Thymus (tissue), 11 donors: ENCODE measurements at regions not wholly inside any gene's neighbourhood (a gene's known extent, or its start where the extent isn't known, plus 50 kb on each side); places are given as distances from the start of the nearest gene placed in this dataset.

Experiments
- DNase-seq, 9 donors: peaks; one replicate each; pipeline ENCODE4 v3.0.0-alpha.2; 2013; ENCODE audit warnings: low spot score in 9 of 9, low read depth in 6 of 9, missing footprints in 1 of 9
- H3K27ac ChIP-seq, 2 donors: one replicate each; pipeline ENCODE4 v1.5.1; 2013; ENCODE audit warnings: control low read depth in 1 of 2, low read depth in 1 of 2, low read length in 1 of 2, mild to moderate bottlenecking in 1 of 2, moderate library complexity in 1 of 2
- H3K27me3 ChIP-seq, 2 donors: one replicate each; pipeline ENCODE4 v1.5.1; 2013; ENCODE audit warnings: low read length in 1 of 2; ENCODE audit not compliant: control insufficient read depth in 2 of 2, insufficient read depth in 1 of 2
- H3K36me3 ChIP-seq, 2 donors: one replicate each; pipeline ENCODE4 v1.5.1; 2013; ENCODE audit warnings: low read length in 1 of 2, mild to moderate bottlenecking in 1 of 2, moderate library complexity in 1 of 2; ENCODE audit not compliant: control insufficient read depth in 2 of 2, insufficient read depth in 2 of 2
- H3K4me1 ChIP-seq, 2 donors: one replicate each; pipeline ENCODE4 v1.5.1; 2013; ENCODE audit warnings: low read length in 2 of 2; ENCODE audit not compliant: control insufficient read depth in 2 of 2, insufficient read depth in 2 of 2
- H3K4me3 ChIP-seq, 2 donors: one replicate each; pipeline ENCODE4 v1.5.1; 2013; ENCODE audit warnings: low read length in 2 of 2, control low read depth in 1 of 2, mild to moderate bottlenecking in 1 of 2
- H3K9me3 ChIP-seq, 2 donors: one replicate each; pipeline ENCODE4 v1.5.1; 2013; ENCODE audit warnings: low read length in 1 of 2, mild to moderate bottlenecking in 1 of 2; ENCODE audit not compliant: control insufficient read depth in 2 of 2, insufficient read depth in 1 of 2
- WGBS: extraction: QIAGEN DNeasy Blood & Tissue Kit; methylation state at CpG from one replicate; pipeline ENCODE4 v1.1.7; 2013; 5-methylcytosine and 5-hydroxymethylcytosine counted together
- donor health status: healthy.

DNA sequence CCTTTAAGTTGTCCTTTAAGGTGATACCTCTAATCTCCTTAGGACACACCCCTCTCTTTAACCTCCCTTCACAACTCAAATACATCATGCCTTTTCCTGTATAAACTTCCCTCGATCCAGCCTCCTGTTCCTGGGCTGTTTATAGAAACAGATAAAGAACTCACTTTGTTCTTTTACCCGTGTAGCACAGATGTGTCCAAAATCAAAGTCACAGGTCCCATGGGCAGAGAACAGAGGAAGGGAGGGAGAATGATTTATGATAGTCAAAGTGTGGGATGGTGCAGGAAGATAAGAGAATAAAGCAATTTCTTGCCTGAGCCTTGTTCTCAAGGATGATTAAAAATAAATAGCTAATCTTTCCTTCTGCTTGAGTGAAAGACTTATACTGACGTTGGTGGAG lies 50.3 kb upstream of the CABCOCO1 start:
- Histone ChIP-seq H3K27ac (no peak overlapping the region), H3K4me3 (no peak overlapping the region), H3K9me3 (no peaks in the 10 kb centered on the region), H3K4me1 (no peaks in the 10 kb centered on the region), H3K27me3 (no peaks in the 10 kb centered on the region), H3K36me3 (no peaks in the 10 kb centered on the region)
- WGBS, result 37% methylated on average over 3 of the region's 3 CpGs
- no peak for DNase-seq

GRCh38 chr10:61612009-61612408 lies 50.7 kb upstream of the CABCOCO1 start:
- no peak overlapping the region for H3K4me3 ChIP-seq
- 87% methylated on average over 2 of the region's 2 CpGs for WGBS
- H3K9me3 ChIP-seq, result no peaks in the 10 kb centered on the region
- H3K27ac ChIP-seq, result no peak overlapping the region
- no peaks in the 10 kb centered on the region for H3K4me1 ChIP-seq
- H3K36me3 ChIP-seq, result no peaks in the 10 kb centered on the region
- DNase-seq, result no peak
- H3K27me3 ChIP-seq, result no peaks in the 10 kb centered on the region

- H3K4me1 ChIP-seq, result no peaks in the 10 kb centered on the region
- H3K36me3 ChIP-seq, result no peaks in the 10 kb centered on the region
- H3K27ac ChIP-seq, result no peak overlapping the region
- no peaks in the 10 kb centered on the region for H3K9me3 ChIP-seq
- no peak overlapping the region for H3K4me3 ChIP-seq
- DNase-seq, result no peak
- H3K27me3 ChIP-seq, result no peaks in the 10 kb centered on the region
- 97% methylated on average over 1 of the region's 1 CpG for WGBS
Observed at GRCh38 chr10:61609701-61610100, 53.0 kb upstream of the CABCOCO1 start.

GRCh38 chr10:61608255-61609033 lies 54.3 kb upstream of the CABCOCO1 start:
- H3K4me1 ChIP-seq, result no peaks in the 10 kb centered on the region
- WGBS, result 95% methylated on average over 8 of the region's 8 CpGs
- H3K4me3 ChIP-seq, result no peak overlapping the region
- H3K27me3 ChIP-seq, result no peaks in the 10 kb centered on the region
- no peaks in the 10 kb centered on the region for H3K36me3 ChIP-seq
- no peak overlapping the region for H3K27ac ChIP-seq
- DNase-seq, result no peak
- no peaks in the 10 kb centered on the region for H3K9me3 ChIP-seq

GRCh38 chr10:61606959-61607907 lies 55.5 kb upstream of the CABCOCO1 start:
- Histone ChIP-seq H3K9me3 (no peaks in the 10 kb centered on the region), H3K27me3 (no peaks in the 10 kb centered on the region), H3K36me3 (no peaks in the 10 kb centered on the region), H3K27ac (no peak overlapping the region), H3K4me3 (no peak overlapping the region), H3K4me1 (no peaks in the 10 kb centered on the region)
- 96% methylated on average over 5 of the region's 5 CpGs for WGBS
- DNase-seq, result no peak

GRCh38 chr10:61605221-61605620 lies 57.5 kb upstream of the CABCOCO1 start:
- WGBS, result 99% methylated on average over 1 of the region's 1 CpG
- Histone ChIP-seq H3K9me3 (no peaks in the 10 kb centered on the region), H3K4me1 (no peaks in the 10 kb centered on the region), H3K36me3 (no peaks in the 10 kb centered on the region), H3K27ac (no peak overlapping the region), H3K4me3 (no peak overlapping the region), H3K27me3 (no peaks in the 10 kb centered on the region)
- DNase-seq, result no peak

DNA sequence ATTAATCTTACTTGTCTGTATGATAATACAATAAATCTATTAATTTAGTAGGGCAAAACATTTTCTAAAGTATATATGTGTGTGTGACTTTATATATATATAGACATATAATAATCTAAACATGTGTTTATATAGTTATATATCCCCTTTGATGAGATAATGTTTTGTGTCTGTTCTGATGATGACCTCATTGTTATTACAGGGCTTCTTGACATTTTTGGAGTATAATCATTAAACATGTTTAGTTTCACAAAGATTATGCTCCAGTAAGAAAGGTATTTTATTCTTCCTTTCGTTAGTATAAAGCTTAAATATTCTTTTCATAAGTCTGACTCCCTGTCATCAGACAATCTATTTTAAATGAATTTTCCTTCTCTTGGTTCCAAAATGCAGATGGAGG lies 62.3 kb upstream of the CABCOCO1 start:
- no peaks in the 10 kb centered on the region for H3K36me3 ChIP-seq
- H3K27me3 ChIP-seq, result no peaks in the 10 kb centered on the region
- DNase-seq, result no peak
- H3K27ac ChIP-seq, result no peak overlapping the region
- H3K9me3 ChIP-seq, result no peaks in the 10 kb centered on the region
- no peaks in the 10 kb centered on the region for H3K4me1 ChIP-seq
- H3K4me3 ChIP-seq, result no peak overlapping the region
- WGBS, result 93% methylated on average over 1 of the region's 1 CpG

- Histone ChIP-seq H3K4me3 (no peak overlapping the region), H3K9me3 (no peaks in the 10 kb centered on the region), H3K27ac (no peak overlapping the region), H3K4me1 (no peaks in the 10 kb centered on the region), H3K36me3 (no peaks in the 10 kb centered on the region), H3K27me3 (no peaks in the 10 kb centered on the region)
- DNase-seq, result no peak
- 99% methylated on average over 1 of the region's 1 CpG for WGBS
Observed at GRCh38 chr10:61594430-61594829, 68.3 kb upstream of the CABCOCO1 start.

DNA sequence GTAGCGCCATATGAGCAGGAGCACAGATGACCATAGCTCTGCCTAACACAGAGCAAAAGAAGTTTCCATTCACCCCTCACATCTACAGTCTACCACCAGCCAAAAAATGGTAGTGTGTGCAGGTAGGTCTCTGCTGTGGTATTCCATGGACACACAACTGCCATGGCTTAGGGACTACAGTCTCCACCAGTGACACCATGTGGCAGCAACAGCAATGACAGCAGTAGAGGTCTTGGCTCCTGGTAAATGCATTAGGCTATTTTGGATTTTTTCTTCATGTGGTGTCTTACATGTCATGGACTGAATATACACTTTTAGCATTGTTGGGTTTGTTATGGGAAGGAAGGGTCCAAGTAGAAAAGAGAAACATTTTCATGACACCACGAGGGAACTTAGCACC lies 70.1 kb upstream of the CABCOCO1 start:
- H3K27me3 ChIP-seq, result no peaks in the 10 kb centered on the region
- 91% methylated on average over 2 of the region's 2 CpGs for WGBS
- peak in 1 of 9 donors; percentile 5 for DNase-seq
- H3K27ac ChIP-seq, result no peak overlapping the region
- no peaks in the 10 kb centered on the region for H3K36me3 ChIP-seq
- no peak overlapping the region for H3K4me3 ChIP-seq
- H3K4me1 ChIP-seq, result no peaks in the 10 kb centered on the region
- no peaks in the 10 kb centered on the region for H3K9me3 ChIP-seq
